Choroid plexus epithelial cell (primary cell): ENCODE measurements at regions not wholly inside any gene's neighbourhood (a gene's known extent, or its start where the extent isn't known, plus 50 kb on each side); places are given as distances from the start of the nearest gene placed in this dataset.

Source experiments
- DNase-seq: peaks from one replicate; pipeline ENCODE4 v3.0.0-alpha.2; 2010; ENCODE audit warnings: low read depth
- H3K4me3 ChIP-seq: 2 replicates; pipeline ENCODE4 v1.5.1; 2011; ENCODE audit warnings: low read depth, mild to moderate bottlenecking, control low read depth, low read length, moderate library complexity
- TF ChIP-seq, protein P1 (sequence below): conservative IDR thresholded peaks from 2 replicates; pipeline ENCODE4 v1.5.1; 2011; ENCODE audit warnings: low read depth, mild to moderate bottlenecking, control low read depth, inconsistent platforms, low read length, moderate library complexity

DNA sequence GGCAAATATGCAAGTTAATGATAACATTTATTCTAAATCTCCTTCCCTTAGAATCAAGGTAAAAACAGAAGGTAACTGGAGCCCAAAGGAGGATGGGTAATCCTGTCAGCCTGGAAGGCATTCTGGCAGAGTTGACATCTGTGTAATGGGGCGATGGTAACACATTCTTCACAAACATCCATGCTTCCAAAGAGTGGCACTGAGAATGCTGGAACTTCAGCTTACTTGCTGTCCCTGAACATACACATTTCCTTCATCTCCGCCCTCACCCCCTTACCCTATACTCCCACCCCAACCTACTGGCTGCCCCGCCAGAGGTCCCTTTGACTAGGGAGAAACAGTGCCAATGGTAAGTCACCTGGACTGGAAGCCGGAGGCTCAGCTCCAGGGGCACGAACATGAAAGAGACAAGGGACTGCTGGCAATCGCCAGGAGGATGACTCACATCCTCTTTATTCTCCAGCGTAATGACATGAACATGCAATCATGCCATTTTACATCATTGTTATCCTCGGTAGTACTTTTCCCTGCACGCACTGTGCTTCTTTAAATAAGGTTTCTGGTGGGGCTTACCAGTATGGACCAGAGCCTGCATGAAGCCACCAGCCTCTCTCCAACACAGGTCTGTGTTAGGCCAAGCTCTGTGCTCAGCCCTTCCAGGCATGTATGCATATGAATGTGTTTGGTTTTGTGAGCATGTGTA lies 694.2 kb upstream of the TENM3 start:
- DNase-seq, result peak; percentile 82
- H3K4me3 ChIP-seq, result no peak overlapping the region
- TF ChIP-seq, protein P1, sequence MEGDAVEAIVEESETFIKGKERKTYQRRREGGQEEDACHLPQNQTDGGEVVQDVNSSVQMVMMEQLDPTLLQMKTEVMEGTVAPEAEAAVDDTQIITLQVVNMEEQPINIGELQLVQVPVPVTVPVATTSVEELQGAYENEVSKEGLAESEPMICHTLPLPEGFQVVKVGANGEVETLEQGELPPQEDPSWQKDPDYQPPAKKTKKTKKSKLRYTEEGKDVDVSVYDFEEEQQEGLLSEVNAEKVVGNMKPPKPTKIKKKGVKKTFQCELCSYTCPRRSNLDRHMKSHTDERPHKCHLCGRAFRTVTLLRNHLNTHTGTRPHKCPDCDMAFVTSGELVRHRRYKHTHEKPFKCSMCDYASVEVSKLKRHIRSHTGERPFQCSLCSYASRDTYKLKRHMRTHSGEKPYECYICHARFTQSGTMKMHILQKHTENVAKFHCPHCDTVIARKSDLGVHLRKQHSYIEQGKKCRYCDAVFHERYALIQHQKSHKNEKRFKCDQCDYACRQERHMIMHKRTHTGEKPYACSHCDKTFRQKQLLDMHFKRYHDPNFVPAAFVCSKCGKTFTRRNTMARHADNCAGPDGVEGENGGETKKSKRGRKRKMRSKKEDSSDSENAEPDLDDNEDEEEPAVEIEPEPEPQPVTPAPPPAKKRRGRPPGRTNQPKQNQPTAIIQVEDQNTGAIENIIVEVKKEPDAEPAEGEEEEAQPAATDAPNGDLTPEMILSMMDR, result no peak

- TF ChIP-seq, protein P1, result no peak
- no peak for DNase-seq
- H3K4me3 ChIP-seq, result no peak overlapping the region
Observed at GRCh38 chr4:181549576-181550188, 693.5 kb upstream of the TENM3 start.

DNA sequence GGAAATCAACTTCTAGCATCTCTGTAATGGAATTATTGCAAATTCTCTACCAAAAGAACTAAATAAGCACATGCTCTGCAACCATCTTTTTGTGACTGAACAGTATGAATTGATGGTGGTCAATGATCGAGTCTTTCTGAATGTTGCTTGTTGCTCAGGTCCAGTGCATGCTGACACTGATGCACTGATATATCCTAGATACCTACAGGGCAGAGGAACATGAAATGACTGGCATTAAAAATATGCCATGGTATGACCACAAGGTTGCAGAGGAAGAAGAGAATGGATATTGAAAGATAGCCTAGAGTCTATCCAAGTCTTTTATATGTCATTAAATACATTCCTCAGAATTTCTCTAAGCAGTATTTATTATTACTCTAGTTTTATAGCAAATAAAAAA lies 692.8 kb upstream of the TENM3 start:
- TF ChIP-seq, protein P1, result no peak
- no peak for DNase-seq
- H3K4me3 ChIP-seq, result no peak overlapping the region

GRCh38 chr4:181559637-181560036 lies 683.6 kb upstream of the TENM3 start:
- DNase-seq, result no peak
- TF ChIP-seq, protein P1, result no peak
- no peak overlapping the region for H3K4me3 ChIP-seq

DNA sequence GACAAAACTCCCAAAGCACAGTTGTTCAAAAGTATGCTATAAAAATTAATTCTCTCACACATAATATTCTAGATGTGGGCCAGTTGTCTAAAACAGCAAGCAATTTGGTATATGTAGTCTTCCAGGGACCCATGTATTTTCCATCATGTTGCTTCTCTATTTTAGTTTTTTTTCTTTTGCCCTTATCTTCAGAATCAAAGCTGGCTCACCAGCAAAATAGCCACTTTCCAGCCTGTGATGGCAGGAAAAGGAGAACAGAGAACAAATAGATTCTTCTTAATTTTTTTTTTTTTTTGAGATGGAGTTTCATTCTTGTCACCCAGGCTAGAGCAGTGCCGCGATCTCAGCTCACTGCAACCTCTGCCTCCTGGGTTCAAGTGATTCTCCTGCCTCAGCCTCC lies 680.8 kb upstream of the TENM3 start:
- TF ChIP-seq, protein P1, result no peak
- no peak for DNase-seq
- no peak overlapping the region for H3K4me3 ChIP-seq

DNA sequence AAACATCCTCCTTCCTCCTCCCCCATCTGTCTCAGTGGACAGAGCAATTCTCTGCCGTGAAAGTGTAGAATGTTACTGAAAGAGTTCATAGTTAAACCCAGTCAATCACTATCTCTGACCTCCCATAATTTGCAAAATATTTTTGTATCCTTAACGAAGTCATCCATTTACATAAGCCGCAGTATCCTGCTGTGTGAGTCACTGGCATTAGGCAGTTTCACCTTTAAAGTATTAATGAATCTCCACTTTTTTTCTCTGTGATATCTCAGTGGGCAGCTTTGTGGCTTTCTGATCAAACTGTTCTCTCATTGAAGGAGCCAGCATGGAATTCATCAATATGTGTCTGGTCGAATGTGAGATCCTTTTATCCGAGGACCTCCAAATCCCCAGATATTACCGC lies 678.6 kb upstream of the TENM3 start:
- H3K4me3 ChIP-seq, result no peak overlapping the region
- TF ChIP-seq, protein P1, result no peak
- no peak for DNase-seq

- TF ChIP-seq, protein P1, result no peak
- no peak overlapping the region for H3K4me3 ChIP-seq
- peak; percentile 74 for DNase-seq
Observed at GRCh38 chr4:181566490-181566889, 676.7 kb upstream of the TENM3 start.
